Hepatocyte (in vitro differentiated cells): ENCODE measurements at regions not wholly inside any gene's neighbourhood (a gene's known extent, or its start where the extent isn't known, plus 50 kb on each side); places are given as distances from the start of the nearest gene placed in this dataset.
A peak's percentile ranks its signal among the peaks of the same experiment; 100 is the strongest.

Experiments used
- DNase-seq: peaks from one replicate; pipeline ENCODE4 v3.0.0-alpha.2; 2016; ENCODE audit warnings: low spot score
- H2AFZ ChIP-seq: fragments of 200-600 bp; sonication (generic); 2 replicates; pipeline ENCODE4 v1.6.0; 2016; ENCODE audit warnings: antibody characterized with exemption, mild to moderate bottlenecking
- H3K27ac ChIP-seq: fragments of 200-600 bp; sonication (generic); 2 replicates; pipeline ENCODE4 v1.5.1; 2016; ENCODE audit warnings: mild to moderate bottlenecking
- H3K27me3 ChIP-seq: fragments of 200-600 bp; sonication (generic); 2 replicates; pipeline ENCODE4 v1.6.1; 2016
- H3K36me3 ChIP-seq: fragments of 200-600 bp; sonication (generic); replicated peaks from 2 replicates; pipeline ENCODE4 v1.5.1; 2016; ENCODE audit warnings: low read depth; ENCODE audit not compliant: insufficient read depth
- H3K4me1 ChIP-seq: fragments of 200-600 bp; sonication (generic); 2 replicates; pipeline ENCODE4 v1.5.1; 2016; ENCODE audit warnings: mild to moderate bottlenecking, moderate library complexity; ENCODE audit not compliant: insufficient read depth
- H3K4me2 ChIP-seq: fragments of 200-600 bp; sonication (generic); 2 replicates; pipeline ENCODE4 v1.6.0; 2016
- H3K4me3 ChIP-seq: fragments of 200-600 bp; sonication (generic); 2 replicates; pipeline ENCODE4 v1.5.1; 2016; ENCODE audit warnings: mild to moderate bottlenecking
- H3K79me2 ChIP-seq: fragments of 200-600 bp; sonication (generic); 2 replicates; pipeline ENCODE4 v1.6.0; 2017; ENCODE audit warnings: mild to moderate bottlenecking
- H3K9me2 ChIP-seq: fragments of 200-600 bp; sonication (generic); replicated peaks from 2 replicates; pipeline ENCODE4 v1.6.0; 2017; ENCODE audit warnings: mild to moderate bottlenecking; ENCODE audit not compliant: insufficient read depth
- H3K9me3 ChIP-seq: fragments of 200-600 bp; sonication (generic); 2 replicates; pipeline ENCODE4 v1.5.1; 2016; ENCODE audit warnings: low read depth, mild to moderate bottlenecking
- H4K20me1 ChIP-seq: fragments of 200-600 bp; sonication (generic); 2 replicates; pipeline ENCODE4 v1.6.0; 2016; ENCODE audit warnings: mild to moderate bottlenecking; ENCODE audit not compliant: insufficient read depth, poor library complexity, severe bottlenecking
- CTCF ChIP-seq: fragments of 200-600 bp; sonication (generic); IDR thresholded peaks from 2 replicates; pipeline ENCODE4 v1.5.1; 2016; ENCODE audit warnings: antibody characterized with exemption, mild to moderate bottlenecking; ENCODE audit not compliant: poor library complexity
- EZH2 ChIP-seq: fragments of 200-600 bp; sonication (generic); IDR thresholded peaks from 2 replicates; pipeline ENCODE4 v1.6.1; 2016; ENCODE audit warnings: antibody characterized with exemption, mild to moderate bottlenecking, borderline replicate concordance
- EZH2phosphoT487 ChIP-seq: fragments of 200-600 bp; sonication (generic); IDR thresholded peaks from one replicate; pipeline ENCODE4 v1.6.1; 2018; ENCODE audit warnings: antibody characterized with exemption, mild to moderate bottlenecking, low read depth, moderate library complexity; ENCODE audit not compliant: unreplicated experiment, severe bottlenecking
- WGBS: methylation state at CpG from one replicate; pipeline ENCODE4 v1.1.6; 2016; ENCODE audit warnings: low lambda C conversion rate; ENCODE audit errors: missing lambda C conversion rate; 5-methylcytosine and 5-hydroxymethylcytosine counted together

- no peaks in the 10 kb centered on the region for H3K9me2 ChIP-seq
- no peaks in the 10 kb centered on the region for H3K79me2 ChIP-seq
- peak; percentile 38 for DNase-seq
- no peaks in the 10 kb centered on the region for H3K4me1 ChIP-seq
- TF ChIP-seq CTCF (peak; percentile 37), EZH2phosphoT487 (no peak)
- H3K9me3 ChIP-seq, result no peaks in the 10 kb centered on the region
- H3K4me3 ChIP-seq, result no peak overlapping the region
- H2AFZ ChIP-seq, result no peak overlapping the region
- H4K20me1 ChIP-seq, result no peaks in the 10 kb centered on the region
- H3K36me3 ChIP-seq, result no peaks in the 10 kb centered on the region
- no peak overlapping the region for H3K4me2 ChIP-seq
- H3K27ac ChIP-seq, result no peak overlapping the region
- no peaks in the 10 kb centered on the region for H3K27me3 ChIP-seq
- 81% methylated on average over 1 of the region's 1 CpG for WGBS
Measured at GRCh38 chrX:42530027-42530426, 247.9 kb downstream of the PPP1R2C start.

GRCh38 chrX:42524379-42524778 lies 253.6 kb downstream of the PPP1R2C start:
- Histone ChIP-seq H4K20me1 (no peaks in the 10 kb centered on the region), H3K9me3 (no peaks in the 10 kb centered on the region), H3K4me3 (no peak overlapping the region), H3K4me1 (no peaks in the 10 kb centered on the region), H3K9me2 (no peaks in the 10 kb centered on the region), H3K27ac (no peak overlapping the region), H3K27me3 (no peaks in the 10 kb centered on the region), H3K4me2 (no peak overlapping the region), H3K36me3 (no peaks in the 10 kb centered on the region), H3K79me2 (no peaks in the 10 kb centered on the region), H2AFZ (no peak overlapping the region)
- WGBS, result 68% methylated on average over 1 of the region's 1 CpG
- TF ChIP-seq EZH2phosphoT487 (no peak), CTCF (no peak), EZH2 (no peak)
- DNase-seq, result no peak

- no peaks in the 10 kb centered on the region for H3K36me3 ChIP-seq
- H3K9me2 ChIP-seq, result no peaks in the 10 kb centered on the region
- TF ChIP-seq EZH2, result no peak
- TF ChIP-seq EZH2phosphoT487, result no peak
- no peak for TF ChIP-seq CTCF
- no peaks in the 10 kb centered on the region for H3K4me1 ChIP-seq
- no peaks in the 10 kb centered on the region for H3K27me3 ChIP-seq
- H3K27ac ChIP-seq, result no peak overlapping the region
- H3K4me3 ChIP-seq, result no peak overlapping the region
- no peak overlapping the region for H2AFZ ChIP-seq
- H3K4me2 ChIP-seq, result no peak overlapping the region
- peak; percentile 43 for DNase-seq
- 95% methylated on average over 1 of the region's 1 CpG for WGBS
- H3K9me3 ChIP-seq, result no peaks in the 10 kb centered on the region
- no peaks in the 10 kb centered on the region for H4K20me1 ChIP-seq
- H3K79me2 ChIP-seq, result no peaks in the 10 kb centered on the region
Measured at GRCh38 chrX:42519666-42520231, 258.2 kb downstream of the PPP1R2C start.

- TF ChIP-seq CTCF, result no peak
- TF ChIP-seq EZH2, result no peak
- no peak for TF ChIP-seq EZH2phosphoT487
- no peak overlapping the region for H3K4me3 ChIP-seq
- H3K27ac ChIP-seq, result no peak overlapping the region
- no peaks in the 10 kb centered on the region for H4K20me1 ChIP-seq
- no peak for DNase-seq
- 89% methylated on average over 1 of the region's 1 CpG for WGBS
- no peaks in the 10 kb centered on the region for H3K9me2 ChIP-seq
- H3K79me2 ChIP-seq, result no peaks in the 10 kb centered on the region
- H3K36me3 ChIP-seq, result no peaks in the 10 kb centered on the region
- no peak overlapping the region for H3K4me2 ChIP-seq
- no peaks in the 10 kb centered on the region for H3K4me1 ChIP-seq
- H3K27me3 ChIP-seq, result no peaks in the 10 kb centered on the region
- no peaks in the 10 kb centered on the region for H3K9me3 ChIP-seq
- no peak overlapping the region for H2AFZ ChIP-seq
Measured at GRCh38 chrX:42515939-42516338, 262.0 kb downstream of the PPP1R2C start.
